Stomach (tissue), 4 donors: ENCODE measurements at regions not wholly inside any gene's neighbourhood (a gene's known extent, or its start where the extent isn't known, plus 50 kb on each side); places are given as distances from the start of the nearest gene placed in this dataset.

Source experiments
- EP300 ChIP-seq: sonication (generic); formaldehyde crosslinking; IDR thresholded peaks from one replicate; pipeline ENCODE4 v1.6.1; 2017; ENCODE audit warnings: antibody characterized with exemption
- POLR2A ChIP-seq, 4 donors: fragments of 450-650 bp; IDR thresholded peaks; one replicate each; pipeline ENCODE4 v1.6.1; 2016; ENCODE audit warnings: antibody characterized with exemption in 4 of 4, control low read depth in 2 of 4, mild to moderate bottlenecking in 1 of 4, moderate library complexity in 1 of 4
- POLR2AphosphoS5 ChIP-seq, 3 donors: sonication (generic); formaldehyde crosslinking; IDR thresholded peaks; one replicate each; pipeline ENCODE4 v1.6.1; 2016; ENCODE audit warnings: antibody characterized with exemption in 3 of 3
- TF ChIP-seq, protein P1 (sequence below), 7 experiments: fragments of 450-650 bp in 4 of 7; fragments of 200-600 bp in 3 of 7; sonication (generic) in 3 of 7; IDR thresholded peaks; one replicate each; pipeline ENCODE4 v1.5.1; 2016 to 2019; ENCODE audit warnings: antibody characterized with exemption in 7 of 7, control low read depth in 2 of 7, mild to moderate bottlenecking in 1 of 7

GRCh38 chr13:44072536-44072935 is 192.8 kb downstream of the LACC1 start:
- TF ChIP-seq, protein P1, sequence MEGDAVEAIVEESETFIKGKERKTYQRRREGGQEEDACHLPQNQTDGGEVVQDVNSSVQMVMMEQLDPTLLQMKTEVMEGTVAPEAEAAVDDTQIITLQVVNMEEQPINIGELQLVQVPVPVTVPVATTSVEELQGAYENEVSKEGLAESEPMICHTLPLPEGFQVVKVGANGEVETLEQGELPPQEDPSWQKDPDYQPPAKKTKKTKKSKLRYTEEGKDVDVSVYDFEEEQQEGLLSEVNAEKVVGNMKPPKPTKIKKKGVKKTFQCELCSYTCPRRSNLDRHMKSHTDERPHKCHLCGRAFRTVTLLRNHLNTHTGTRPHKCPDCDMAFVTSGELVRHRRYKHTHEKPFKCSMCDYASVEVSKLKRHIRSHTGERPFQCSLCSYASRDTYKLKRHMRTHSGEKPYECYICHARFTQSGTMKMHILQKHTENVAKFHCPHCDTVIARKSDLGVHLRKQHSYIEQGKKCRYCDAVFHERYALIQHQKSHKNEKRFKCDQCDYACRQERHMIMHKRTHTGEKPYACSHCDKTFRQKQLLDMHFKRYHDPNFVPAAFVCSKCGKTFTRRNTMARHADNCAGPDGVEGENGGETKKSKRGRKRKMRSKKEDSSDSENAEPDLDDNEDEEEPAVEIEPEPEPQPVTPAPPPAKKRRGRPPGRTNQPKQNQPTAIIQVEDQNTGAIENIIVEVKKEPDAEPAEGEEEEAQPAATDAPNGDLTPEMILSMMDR (IDR thresholded peaks at IDR 0.05), result no peak
- TF ChIP-seq POLR2AphosphoS5 (IDR thresholded peaks at IDR 0.05), result no peak
- TF ChIP-seq POLR2A (IDR thresholded peaks at IDR 0.05), result no peak
- no peak for TF ChIP-seq EP300
